Smooth muscle cell (in vitro differentiated cells): ENCODE measurements at regions not wholly inside any gene's neighbourhood (a gene's known extent, or its start where the extent isn't known, plus 50 kb on each side); places are given as distances from the start of the nearest gene placed in this dataset.

Source experiments
- DNase-seq: peaks from one replicate; lab custom pipeline; 2025; ENCODE audit not compliant: unreplicated experiment; lab: John Stamatoyannopoulos, UW
- H2AFZ ChIP-seq: fragments of 200-600 bp; sonication (generic); 2 replicates; pipeline ENCODE4 v1.6.0; 2016; ENCODE audit warnings: antibody characterized with exemption, low read depth, mild to moderate bottlenecking
- H3F3A ChIP-seq: fragments of 200-600 bp; sonication (generic); 2 replicates; pipeline ENCODE4 v1.6.0; 2017; ENCODE audit warnings: antibody characterized with exemption, low read depth
- H3K27ac ChIP-seq: fragments of 200-600 bp; sonication (generic); 2 replicates; pipeline ENCODE4 v1.5.1; 2016; ENCODE audit warnings: low read depth, mild to moderate bottlenecking
- H3K27me3 ChIP-seq: fragments of 200-600 bp; sonication (generic); 2 replicates; pipeline ENCODE4 v1.6.1; 2016; ENCODE audit warnings: low read depth, mild to moderate bottlenecking
- H3K36me3 ChIP-seq: fragments of 200-600 bp; sonication (generic); 2 replicates; pipeline ENCODE4 v1.5.1; 2016; ENCODE audit warnings: low read depth
- H3K4me1 ChIP-seq: fragments of 200-600 bp; sonication (generic); 2 replicates; pipeline ENCODE4 v1.5.1; 2016; ENCODE audit warnings: low read depth
- H3K4me2 ChIP-seq: fragments of 200-600 bp; sonication (generic); 2 replicates; pipeline ENCODE4 v1.6.0; 2016; ENCODE audit warnings: mild to moderate bottlenecking
- H3K4me3 ChIP-seq: fragments of 200-600 bp; sonication (generic); 2 replicates; pipeline ENCODE4 v1.5.1; 2016; ENCODE audit warnings: mild to moderate bottlenecking
- H3K79me2 ChIP-seq: fragments of 200-600 bp; sonication (generic); 2 replicates; pipeline ENCODE4 v1.6.0; 2016; ENCODE audit warnings: low read depth, mild to moderate bottlenecking
- H3K9ac ChIP-seq: fragments of 200-600 bp; sonication (generic); 2 replicates; pipeline ENCODE4 v1.6.0; 2016; ENCODE audit warnings: low read depth
- H3K9me3 ChIP-seq: fragments of 200-600 bp; sonication (generic); replicated peaks from 2 replicates; pipeline ENCODE4 v1.5.1; 2016; ENCODE audit warnings: low read depth
- H4K20me1 ChIP-seq: fragments of 200-600 bp; sonication (generic); 2 replicates; pipeline ENCODE4 v1.6.0; 2016; ENCODE audit warnings: low read depth
- CTCF ChIP-seq: fragments of 200-600 bp; sonication (generic); IDR thresholded peaks from 2 replicates; pipeline ENCODE4 v1.5.1; 2017; ENCODE audit warnings: borderline replicate concordance, mild to moderate bottlenecking, antibody characterized with exemption; ENCODE audit not compliant: insufficient read depth, poor library complexity, severe bottlenecking
- WGBS: methylation state at CpG from one replicate; pipeline ENCODE4 v1.1.7; 2016; ENCODE audit warnings: low lambda C conversion rate; 5-methylcytosine and 5-hydroxymethylcytosine counted together

GRCh38 chr10:130658687-130659290 lies 522.6 kb downstream of the GLRX3 start:
- no peaks in the 10 kb centered on the region for H3K9me3 ChIP-seq
- no peaks in the 10 kb centered on the region for H3K4me1 ChIP-seq
- no peaks in the 10 kb centered on the region for H3K27me3 ChIP-seq
- no peaks in the 10 kb centered on the region for H4K20me1 ChIP-seq
- H2AFZ ChIP-seq, result no peak overlapping the region
- no peak for TF ChIP-seq CTCF
- no peaks in the 10 kb centered on the region for H3F3A ChIP-seq
- H3K4me2 ChIP-seq, result no peak overlapping the region
- H3K4me3 ChIP-seq, result no peak overlapping the region
- no peak overlapping the region for H3K9ac ChIP-seq
- DNase-seq, result no peak
- H3K27ac ChIP-seq, result no peak overlapping the region
- no peaks in the 10 kb centered on the region for H3K36me3 ChIP-seq
- WGBS, result 83% methylated on average over 9 of the region's 9 CpGs
- no peaks in the 10 kb centered on the region for H3K79me2 ChIP-seq

DNA sequence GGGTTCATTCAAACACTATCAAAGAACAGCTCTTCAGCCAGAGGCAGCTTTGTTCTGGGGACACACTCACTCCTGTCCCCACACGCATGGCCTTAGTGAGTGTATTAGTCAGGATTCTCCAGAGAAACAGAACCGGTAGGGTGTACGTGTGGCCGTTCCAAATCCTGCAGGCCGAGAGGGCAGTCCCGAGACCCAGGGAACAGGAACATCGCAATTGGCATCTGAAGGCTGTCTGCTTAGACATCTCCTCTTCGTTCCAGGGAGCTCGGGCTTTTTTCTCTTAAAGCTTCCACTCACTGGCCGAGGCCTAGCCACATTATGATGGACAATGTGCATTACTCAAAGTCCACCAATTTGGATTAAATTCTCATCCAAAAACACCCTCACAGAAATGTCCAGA lies 523.3 kb downstream of the GLRX3 start:
- Histone ChIP-seq H3K4me3 (no peak overlapping the region), H3K4me1 (no peaks in the 10 kb centered on the region), H4K20me1 (no peaks in the 10 kb centered on the region), H3K36me3 (no peaks in the 10 kb centered on the region), H3F3A (no peaks in the 10 kb centered on the region), H3K9me3 (no peaks in the 10 kb centered on the region), H3K79me2 (no peaks in the 10 kb centered on the region), H3K9ac (no peak overlapping the region), H2AFZ (no peak overlapping the region), H3K27ac (no peak overlapping the region), H3K4me2 (no peak overlapping the region), H3K27me3 (no peaks in the 10 kb centered on the region)
- no peak for DNase-seq
- no peak for TF ChIP-seq CTCF
- 82% methylated on average over 10 of the region's 10 CpGs for WGBS

GRCh38 chr10:130660266-130660665 lies 524.1 kb downstream of the GLRX3 start:
- H3K9ac ChIP-seq, result no peak overlapping the region
- H3K27me3 ChIP-seq, result no peaks in the 10 kb centered on the region
- no peak overlapping the region for H3K27ac ChIP-seq
- H4K20me1 ChIP-seq, result no peaks in the 10 kb centered on the region
- WGBS, result 91% methylated on average over 3 of the region's 3 CpGs
- no peaks in the 10 kb centered on the region for H3F3A ChIP-seq
- no peaks in the 10 kb centered on the region for H3K9me3 ChIP-seq
- no peaks in the 10 kb centered on the region for H3K4me1 ChIP-seq
- no peak for TF ChIP-seq CTCF
- DNase-seq, result no peak
- H2AFZ ChIP-seq, result no peak overlapping the region
- no peaks in the 10 kb centered on the region for H3K36me3 ChIP-seq
- H3K4me2 ChIP-seq, result no peak overlapping the region
- no peak overlapping the region for H3K4me3 ChIP-seq
- no peaks in the 10 kb centered on the region for H3K79me2 ChIP-seq

DNA sequence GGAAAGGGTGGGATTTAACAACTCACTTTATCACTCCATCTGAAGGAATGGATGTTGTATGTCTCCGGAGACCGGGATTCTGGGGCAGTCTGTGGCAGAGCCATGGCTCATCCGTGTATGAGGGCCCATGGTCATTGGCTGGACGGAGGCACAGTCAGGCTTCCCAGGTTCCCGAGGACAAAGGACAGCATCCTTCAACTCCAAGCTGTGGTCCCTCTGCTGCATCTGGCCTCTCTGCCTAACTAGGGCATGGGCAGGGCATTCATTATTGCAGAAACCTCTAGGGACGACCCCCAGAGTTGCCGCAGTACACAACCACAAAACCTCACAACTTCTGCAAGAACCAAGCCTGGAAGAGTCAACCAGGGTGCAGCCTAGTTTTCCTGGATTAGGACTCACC lies 525.2 kb downstream of the GLRX3 start:
- TF ChIP-seq CTCF, result no peak
- Histone ChIP-seq H3K4me2 (no peak overlapping the region), H3F3A (no peaks in the 10 kb centered on the region), H3K4me1 (no peaks in the 10 kb centered on the region), H3K27ac (no peak overlapping the region), H3K9me3 (no peaks in the 10 kb centered on the region), H3K27me3 (no peaks in the 10 kb centered on the region), H2AFZ (no peak overlapping the region), H3K36me3 (no peaks in the 10 kb centered on the region), H4K20me1 (no peaks in the 10 kb centered on the region), H3K79me2 (no peaks in the 10 kb centered on the region), H3K9ac (no peak overlapping the region), H3K4me3 (no peak overlapping the region)
- 91% methylated on average over 7 of the region's 7 CpGs for WGBS
- DNase-seq, result no peak
